ENCODE measurements at regions not wholly inside any gene's neighbourhood (a gene's known extent, or its start where the extent isn't known, plus 50 kb on each side); places are given as distances from the start of the nearest gene placed in this dataset.

DNA sequence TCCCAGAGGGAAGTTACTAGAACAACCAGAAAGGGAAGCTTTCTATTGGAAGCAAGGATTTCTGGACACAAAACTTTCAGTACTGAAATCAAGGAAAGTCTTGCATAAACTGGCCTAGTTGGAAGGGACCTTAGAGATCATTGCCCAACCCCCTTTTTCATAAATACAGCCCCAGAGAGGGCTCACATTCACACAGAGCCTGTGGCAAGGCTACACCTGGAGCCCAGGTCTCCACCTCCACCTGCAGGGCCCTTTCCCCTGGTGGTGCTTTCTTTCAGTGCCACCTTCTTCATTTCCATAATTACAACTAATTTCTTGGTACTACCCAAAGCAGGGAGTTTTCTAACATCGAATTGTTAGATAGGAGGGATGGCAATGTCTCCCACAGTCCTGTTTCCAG lies 85.7 kb downstream of the ADRB2 start:
- no peak for TF ChIP-seq POLR2AphosphoS5 (IDR thresholded peaks at IDR 0.05)
- TF ChIP-seq, protein P1, sequence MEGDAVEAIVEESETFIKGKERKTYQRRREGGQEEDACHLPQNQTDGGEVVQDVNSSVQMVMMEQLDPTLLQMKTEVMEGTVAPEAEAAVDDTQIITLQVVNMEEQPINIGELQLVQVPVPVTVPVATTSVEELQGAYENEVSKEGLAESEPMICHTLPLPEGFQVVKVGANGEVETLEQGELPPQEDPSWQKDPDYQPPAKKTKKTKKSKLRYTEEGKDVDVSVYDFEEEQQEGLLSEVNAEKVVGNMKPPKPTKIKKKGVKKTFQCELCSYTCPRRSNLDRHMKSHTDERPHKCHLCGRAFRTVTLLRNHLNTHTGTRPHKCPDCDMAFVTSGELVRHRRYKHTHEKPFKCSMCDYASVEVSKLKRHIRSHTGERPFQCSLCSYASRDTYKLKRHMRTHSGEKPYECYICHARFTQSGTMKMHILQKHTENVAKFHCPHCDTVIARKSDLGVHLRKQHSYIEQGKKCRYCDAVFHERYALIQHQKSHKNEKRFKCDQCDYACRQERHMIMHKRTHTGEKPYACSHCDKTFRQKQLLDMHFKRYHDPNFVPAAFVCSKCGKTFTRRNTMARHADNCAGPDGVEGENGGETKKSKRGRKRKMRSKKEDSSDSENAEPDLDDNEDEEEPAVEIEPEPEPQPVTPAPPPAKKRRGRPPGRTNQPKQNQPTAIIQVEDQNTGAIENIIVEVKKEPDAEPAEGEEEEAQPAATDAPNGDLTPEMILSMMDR (IDR thresholded peaks at IDR 0.05): no peak
